ENCODE measurements at regions not wholly inside any gene's neighbourhood (a gene's known extent, or its start where the extent isn't known, plus 50 kb on each side); places are given as distances from the start of the nearest gene placed in this dataset.

GRCh38 chr11:26150031-26150430 lies 181.9 kb upstream of the ANO3 start:
- Histone ChIP-seq H4K91ac (ENCODE audit: low read depth, low read length, poor library complexity) (no peak overlapping the region), H4K8ac (ENCODE audit: low read depth, low read length) (no peak overlapping the region), H3K9ac (ENCODE audit: low read depth, low read length, poor library complexity) (no peak overlapping the region), H2BK5ac (ENCODE audit: low read length) (no peak overlapping the region), H3K4me2 (ENCODE audit: insufficient read depth, low read length, poor library complexity, severe bottlenecking) (no peak overlapping the region), H3K14ac (ENCODE audit: low read length) (no peak overlapping the region), H3K27ac (replicated peaks; ENCODE audit: low read length) (no peak overlapping the region), H3K23ac (ENCODE audit: low read depth, low read length, poor library complexity) (no peak overlapping the region), H2BK120ac (ENCODE audit: low read depth, low read length) (no peak overlapping the region), H3K27me3 (ENCODE audit: control insufficient read depth in 3 of 3, insufficient read depth in 3 of 3, low read depth in 1 of 3, low read length in 3 of 3) (no peaks in the 10 kb centered on the region), H3K18ac (ENCODE audit: low read length) (no peak overlapping the region), H2BK12ac (ENCODE audit: low read length) (no peak overlapping the region), H2AFZ (ENCODE audit: low read length) (no peak overlapping the region), H3K9me3 (replicated peaks in 1 of 2; ENCODE audit: control insufficient read depth in 2 of 2, insufficient read depth in 1 of 2, low read depth in 1 of 2, low read length in 2 of 2) (no peaks in the 10 kb centered on the region), H3K4me1 (ENCODE audit: control insufficient read depth in 2 of 2, insufficient read depth in 1 of 2, low read depth in 1 of 2, low read length in 2 of 2) (no peaks in the 10 kb centered on the region), H3K4me3 (ENCODE audit: low read length in 2 of 2) (no peak overlapping the region), H2BK15ac (ENCODE audit: low read length) (no peak overlapping the region), H2AK5ac (ENCODE audit: low read depth, low read length) (no peak overlapping the region), H3K4ac (ENCODE audit: low read length) (no peak overlapping the region), H3K36me3 (replicated peaks in 1 of 2; ENCODE audit: control insufficient read depth in 2 of 2, insufficient read depth in 2 of 2, low read length in 2 of 2) (no peaks in the 10 kb centered on the region), H3K79me1 (ENCODE audit: low read depth, low read length) (no peaks in the 10 kb centered on the region)
- WGBS, 2 donors (ENCODE audit: extremely low coverage in 2 of 2, insufficient read length in 2 of 2, insufficient replicate concordance in 1 of 2), result no CpG with 5 or more reads among the region's 8 CpGs
- no peak for DNase-seq (ENCODE audit: low spot score)

- Histone ChIP-seq H3K4ac (ENCODE audit: low read length) (no peak overlapping the region), H3K23ac (ENCODE audit: low read depth, low read length, poor library complexity) (no peak overlapping the region), H3K4me2 (ENCODE audit: insufficient read depth, low read length, poor library complexity, severe bottlenecking) (no peak overlapping the region), H3K27me3 (ENCODE audit: control insufficient read depth in 3 of 3, insufficient read depth in 3 of 3, low read depth in 1 of 3, low read length in 3 of 3) (no peaks in the 10 kb centered on the region), H4K8ac (ENCODE audit: low read depth, low read length) (no peak overlapping the region), H2BK5ac (ENCODE audit: low read length) (no peak overlapping the region), H2AK5ac (ENCODE audit: low read depth, low read length) (no peak overlapping the region), H3K4me3 (ENCODE audit: low read length in 2 of 2) (no peak overlapping the region), H3K27ac (replicated peaks; ENCODE audit: low read length) (no peak overlapping the region), H3K9ac (ENCODE audit: low read depth, low read length, poor library complexity) (no peak overlapping the region), H2BK15ac (ENCODE audit: low read length) (no peak overlapping the region), H3K18ac (ENCODE audit: low read length) (no peak overlapping the region), H2AFZ (ENCODE audit: low read length) (no peak overlapping the region), H3K4me1 (ENCODE audit: control insufficient read depth in 2 of 2, insufficient read depth in 1 of 2, low read depth in 1 of 2, low read length in 2 of 2) (no peaks in the 10 kb centered on the region), H2BK120ac (ENCODE audit: low read depth, low read length) (no peak overlapping the region), H4K91ac (ENCODE audit: low read depth, low read length, poor library complexity) (no peak overlapping the region), H3K14ac (ENCODE audit: low read length) (no peak overlapping the region), H3K79me1 (ENCODE audit: low read depth, low read length) (no peaks in the 10 kb centered on the region), H3K9me3 (replicated peaks in 1 of 2; ENCODE audit: control insufficient read depth in 2 of 2, insufficient read depth in 1 of 2, low read depth in 1 of 2, low read length in 2 of 2) (no peaks in the 10 kb centered on the region), H3K36me3 (replicated peaks in 1 of 2; ENCODE audit: control insufficient read depth in 2 of 2, insufficient read depth in 2 of 2, low read length in 2 of 2) (no peaks in the 10 kb centered on the region), H2BK12ac (ENCODE audit: low read length) (no peak overlapping the region)
- DNase-seq (ENCODE audit: low spot score), result no peak
- no CpG with 5 or more reads among the region's 3 CpGs for WGBS, 2 donors (ENCODE audit: extremely low coverage in 2 of 2, insufficient read length in 2 of 2, insufficient replicate concordance in 1 of 2)
These were observed 173.7 kb upstream of the ANO3 start for GRCh38 chr11:26158251-26158650.

GRCh38 chr11:26162291-26162690 lies 169.6 kb upstream of the ANO3 start:
- no peak overlapping the region for H3K9ac ChIP-seq (ENCODE audit: low read depth, low read length, poor library complexity)
- H3K27me3 ChIP-seq (ENCODE audit: control insufficient read depth in 3 of 3, insufficient read depth in 3 of 3, low read depth in 1 of 3, low read length in 3 of 3), result no peaks in the 10 kb centered on the region
- no peak overlapping the region for H2AK5ac ChIP-seq (ENCODE audit: low read depth, low read length)
- H3K4me1 ChIP-seq (ENCODE audit: control insufficient read depth in 2 of 2, insufficient read depth in 1 of 2, low read depth in 1 of 2, low read length in 2 of 2), result no peaks in the 10 kb centered on the region
- no peak overlapping the region for H2BK5ac ChIP-seq (ENCODE audit: low read length)
- no peak overlapping the region for H2BK120ac ChIP-seq (ENCODE audit: low read depth, low read length)
- no CpG with 5 or more reads among the region's 2 CpGs for WGBS, 2 donors (ENCODE audit: extremely low coverage in 2 of 2, insufficient read length in 2 of 2, insufficient replicate concordance in 1 of 2)
- no peak overlapping the region for H2BK15ac ChIP-seq (ENCODE audit: low read length)
- no peak overlapping the region for H3K14ac ChIP-seq (ENCODE audit: low read length)
- DNase-seq (ENCODE audit: low spot score), result no peak
- H2AFZ ChIP-seq (ENCODE audit: low read length), result no peak overlapping the region
- no peaks in the 10 kb centered on the region for H3K79me1 ChIP-seq (ENCODE audit: low read depth, low read length)
- H4K91ac ChIP-seq (ENCODE audit: low read depth, low read length, poor library complexity), result no peak overlapping the region
- H3K27ac ChIP-seq (replicated peaks; ENCODE audit: low read length), result no peak overlapping the region
- no peak overlapping the region for H3K23ac ChIP-seq (ENCODE audit: low read depth, low read length, poor library complexity)
- H4K8ac ChIP-seq (ENCODE audit: low read depth, low read length), result no peak overlapping the region
- no peak overlapping the region for H3K4ac ChIP-seq (ENCODE audit: low read length)
- H3K4me3 ChIP-seq (ENCODE audit: low read length in 2 of 2), result no peak overlapping the region
- no peak overlapping the region for H3K18ac ChIP-seq (ENCODE audit: low read length)
- no peak overlapping the region for H3K4me2 ChIP-seq (ENCODE audit: insufficient read depth, low read length, poor library complexity, severe bottlenecking)
- no peaks in the 10 kb centered on the region for H3K9me3 ChIP-seq (replicated peaks in 1 of 2; ENCODE audit: control insufficient read depth in 2 of 2, insufficient read depth in 1 of 2, low read depth in 1 of 2, low read length in 2 of 2)
- H3K36me3 ChIP-seq (replicated peaks in 1 of 2; ENCODE audit: control insufficient read depth in 2 of 2, insufficient read depth in 2 of 2, low read length in 2 of 2), result no peaks in the 10 kb centered on the region
- H2BK12ac ChIP-seq (ENCODE audit: low read length), result no peak overlapping the region

GRCh38 chr11:26186389-26186788 lies 145.5 kb upstream of the ANO3 start:
- H4K8ac ChIP-seq (ENCODE audit: low read depth, low read length), result no peak overlapping the region
- no peak overlapping the region for H3K4me3 ChIP-seq (ENCODE audit: low read length in 2 of 2)
- no peak overlapping the region for H4K91ac ChIP-seq (ENCODE audit: low read depth, low read length, poor library complexity)
- H3K9ac ChIP-seq (ENCODE audit: low read depth, low read length, poor library complexity), result no peak overlapping the region
- no peak overlapping the region for H3K23ac ChIP-seq (ENCODE audit: low read depth, low read length, poor library complexity)
- H3K4ac ChIP-seq (ENCODE audit: low read length), result no peak overlapping the region
- no peaks in the 10 kb centered on the region for H3K4me1 ChIP-seq (ENCODE audit: control insufficient read depth in 2 of 2, insufficient read depth in 1 of 2, low read depth in 1 of 2, low read length in 2 of 2)
- H2BK5ac ChIP-seq (ENCODE audit: low read length), result no peak overlapping the region
- H3K36me3 ChIP-seq (replicated peaks in 1 of 2; ENCODE audit: control insufficient read depth in 2 of 2, insufficient read depth in 2 of 2, low read length in 2 of 2), result no peaks in the 10 kb centered on the region
- no peak for DNase-seq (ENCODE audit: low spot score)
- WGBS, 2 donors (ENCODE audit: extremely low coverage in 2 of 2, insufficient read length in 2 of 2, insufficient replicate concordance in 1 of 2), result no CpG with 5 or more reads among the region's 2 CpGs
- H2BK15ac ChIP-seq (ENCODE audit: low read length), result no peak overlapping the region
- H3K4me2 ChIP-seq (ENCODE audit: insufficient read depth, low read length, poor library complexity, severe bottlenecking), result no peak overlapping the region
- no peaks in the 10 kb centered on the region for H3K27me3 ChIP-seq (ENCODE audit: control insufficient read depth in 3 of 3, insufficient read depth in 3 of 3, low read depth in 1 of 3, low read length in 3 of 3)
- no peak overlapping the region for H2BK120ac ChIP-seq (ENCODE audit: low read depth, low read length)
- no peak overlapping the region for H2AFZ ChIP-seq (ENCODE audit: low read length)
- no peak overlapping the region for H3K27ac ChIP-seq (replicated peaks; ENCODE audit: low read length)
- no peak overlapping the region for H3K18ac ChIP-seq (ENCODE audit: low read length)
- H3K14ac ChIP-seq (ENCODE audit: low read length), result no peak overlapping the region
- no peaks in the 10 kb centered on the region for H3K9me3 ChIP-seq (replicated peaks in 1 of 2; ENCODE audit: control insufficient read depth in 2 of 2, insufficient read depth in 1 of 2, low read depth in 1 of 2, low read length in 2 of 2)
- H2BK12ac ChIP-seq (ENCODE audit: low read length), result no peak overlapping the region
- no peak overlapping the region for H2AK5ac ChIP-seq (ENCODE audit: low read depth, low read length)
- H3K79me1 ChIP-seq (ENCODE audit: low read depth, low read length), result no peaks in the 10 kb centered on the region

Data from neuronal stem cell (in vitro differentiated cells).